ENCODE measurements at regions not wholly inside any gene's neighbourhood (a gene's known extent, or its start where the extent isn't known, plus 50 kb on each side); places are given as distances from the start of the nearest gene placed in this dataset.

- TF ChIP-seq CTCF (IDR thresholded peaks at IDR 0.05; ENCODE audit: insufficient read depth, low read length, poor library complexity, severe bottlenecking) (no peak), EZH2phosphoT487 (conservative IDR thresholded peaks at IDR 0.05; ENCODE audit: low read length) (no peak)
These were observed 64.0 kb upstream of the TMEM72 start for GRCh38 chr10:44847110-44847509.
